ENCODE measurements at regions not wholly inside any gene's neighbourhood (a gene's known extent, or its start where the extent isn't known, plus 50 kb on each side); places are given as distances from the start of the nearest gene placed in this dataset.

- TF ChIP-seq CTCF (IDR thresholded peaks at IDR 0.05; ENCODE audit: low read length) (no peak), EZH2 (IDR thresholded peaks at IDR 0.05; ENCODE audit: borderline replicate concordance, low read length) (no peak)
- no peaks in the 10 kb centered on the region; the same call in 1 of the 2 replicates for H3K27me3 ChIP-seq (ENCODE audit: insufficient read depth, low read length)
- H2AFZ ChIP-seq (ENCODE audit: low read length): no peak overlapping the region
- no peaks in the 10 kb centered on the region for H3F3A ChIP-seq (ENCODE audit: insufficient read depth, low read length)
- no peaks in the 10 kb centered on the region for H3K79me2 ChIP-seq (ENCODE audit: insufficient read depth, low read length)
- no peaks in the 10 kb centered on the region for H4K20me1 ChIP-seq (ENCODE audit: insufficient read depth, low read length)
- H3K27ac ChIP-seq (ENCODE audit: low read depth, low read length, poor library complexity, severe bottlenecking): no peak overlapping the region
- H3K9me3 ChIP-seq (ENCODE audit: low read length): no peaks in the 10 kb centered on the region
- no peaks in the 10 kb centered on the region for H3K9me2 ChIP-seq (ENCODE audit: low read depth, low read length)
- H3K4me3 ChIP-seq (ENCODE audit: low read depth, low read length, poor library complexity, severe bottlenecking): no peak overlapping the region
- no peaks in the 10 kb centered on the region for H3K36me3 ChIP-seq (ENCODE audit: insufficient read depth, low read length)
- no peak overlapping the region for H3K4me2 ChIP-seq (ENCODE audit: low read length)
- H3K9ac ChIP-seq (ENCODE audit: low read length): no peak overlapping the region
- H3K4me1 ChIP-seq (ENCODE audit: insufficient read depth, low read length, severe bottlenecking): peaks cover 3% of the 10 kb centered on the region
These were observed 144.3 kb upstream of the SERTAD2 start for GRCh38 chr2:64797881-64798575.

- no peaks in the 10 kb centered on the region for H3K9me3 ChIP-seq (ENCODE audit: low read length)
- H3K4me1 ChIP-seq (ENCODE audit: insufficient read depth, low read length, severe bottlenecking): peaks cover 3% of the 10 kb centered on the region
- no peak overlapping the region for H3K27ac ChIP-seq (ENCODE audit: low read depth, low read length, poor library complexity, severe bottlenecking)
- H3F3A ChIP-seq (ENCODE audit: insufficient read depth, low read length): no peaks in the 10 kb centered on the region
- no peak for TF ChIP-seq EZH2 (IDR thresholded peaks at IDR 0.05; ENCODE audit: borderline replicate concordance, low read length)
- TF ChIP-seq CTCF (IDR thresholded peaks at IDR 0.05; ENCODE audit: low read length): no peak
- no peaks in the 10 kb centered on the region for H3K79me2 ChIP-seq (ENCODE audit: insufficient read depth, low read length)
- H4K20me1 ChIP-seq (ENCODE audit: insufficient read depth, low read length): no peaks in the 10 kb centered on the region
- no peak overlapping the region for H3K4me2 ChIP-seq (ENCODE audit: low read length)
- H2AFZ ChIP-seq (ENCODE audit: low read length): no peak overlapping the region
- no peaks in the 10 kb centered on the region for H3K27me3 ChIP-seq (ENCODE audit: insufficient read depth, low read length)
- H3K4me3 ChIP-seq (ENCODE audit: low read depth, low read length, poor library complexity, severe bottlenecking): no peak overlapping the region
- no peaks in the 10 kb centered on the region; the same call in 1 of the 2 replicates for H3K36me3 ChIP-seq (ENCODE audit: insufficient read depth, low read length)
- H3K9me2 ChIP-seq (ENCODE audit: low read depth, low read length): no peaks in the 10 kb centered on the region
- no peak overlapping the region for H3K9ac ChIP-seq (ENCODE audit: low read length)
These were observed 146.0 kb upstream of the SERTAD2 start for GRCh38 chr2:64799592-64800252.

GRCh38 chr2:64803776-64804175 lies 150.1 kb upstream of the SERTAD2 start:
- Histone ChIP-seq H3K27me3 (ENCODE audit: insufficient read depth, low read length) (no peaks in the 10 kb centered on the region), H3K9ac (ENCODE audit: low read length) (no peak overlapping the region), H3F3A (ENCODE audit: insufficient read depth, low read length) (no peaks in the 10 kb centered on the region), H3K9me3 (ENCODE audit: low read length) (no peaks in the 10 kb centered on the region), H3K4me1 (ENCODE audit: insufficient read depth, low read length, severe bottlenecking) (no peaks in the 10 kb centered on the region), H3K4me3 (ENCODE audit: low read depth, low read length, poor library complexity, severe bottlenecking) (no peak overlapping the region), H3K27ac (ENCODE audit: low read depth, low read length, poor library complexity, severe bottlenecking) (no peak overlapping the region), H4K20me1 (ENCODE audit: insufficient read depth, low read length) (no peaks in the 10 kb centered on the region), H3K36me3 (ENCODE audit: insufficient read depth, low read length) (no peaks in the 10 kb centered on the region; the same call in 1 of the 2 replicates), H3K4me2 (ENCODE audit: low read length) (no peak overlapping the region), H3K79me2 (ENCODE audit: insufficient read depth, low read length) (no peaks in the 10 kb centered on the region), H3K9me2 (ENCODE audit: low read depth, low read length) (no peaks in the 10 kb centered on the region), H2AFZ (ENCODE audit: low read length) (no peak overlapping the region)
- TF ChIP-seq EZH2 (IDR thresholded peaks at IDR 0.05; ENCODE audit: borderline replicate concordance, low read length): no peak
- no peak for TF ChIP-seq CTCF (IDR thresholded peaks at IDR 0.05; ENCODE audit: low read length)

Data from OCI-LY1 (cell line).